ENCODE measurements at regions not wholly inside any gene's neighbourhood (a gene's known extent, or its start where the extent isn't known, plus 50 kb on each side); places are given as distances from the start of the nearest gene placed in this dataset.

GRCh38 chr13:104288496-104288895, 1222.3 kb upstream of the SLC10A2 start:
- Histone ChIP-seq H3K27me3 (replicated peaks; ENCODE audit: control insufficient read depth, insufficient read depth, low read length) (no peaks in the 10 kb centered on the region), H3K4me3 (replicated peaks; ENCODE audit: low read depth, low read length) (no peak overlapping the region), H3K36me3 (ENCODE audit: control insufficient read depth, insufficient read depth, low read length) (no peaks in the 10 kb centered on the region)
- TF ChIP-seq CTCF (IDR thresholded peaks at IDR 0.05; ENCODE audit: insufficient read depth, low read length, poor library complexity, severe bottlenecking) = no peak
- DNase-seq (ENCODE audit: extremely low read depth, insufficient read length) = no peak

GRCh38 chr13:104286566-104287290, 1220.5 kb upstream of the SLC10A2 start:
- DNase-seq (ENCODE audit: extremely low read depth, insufficient read length) = no peak

GRCh38 chr13:104281910-104282309, 1215.7 kb upstream of the SLC10A2 start:
- DNase-seq (ENCODE audit: extremely low read depth, insufficient read length) = no peak
- no peaks in the 10 kb centered on the region for H3K36me3 ChIP-seq (ENCODE audit: control insufficient read depth, insufficient read depth, low read length)
- no peak overlapping the region for H3K4me3 ChIP-seq (replicated peaks; ENCODE audit: low read depth, low read length)
- no peaks in the 10 kb centered on the region for H3K27me3 ChIP-seq (replicated peaks; ENCODE audit: control insufficient read depth, insufficient read depth, low read length)
- TF ChIP-seq CTCF (IDR thresholded peaks at IDR 0.05; ENCODE audit: insufficient read depth, low read length, poor library complexity, severe bottlenecking) = no peak

More at GRCh38 chr13:104286566-104287290, 1220.5 kb upstream of the SLC10A2 start:
- Histone ChIP-seq H3K4me3 (replicated peaks; ENCODE audit: low read depth, low read length) (no peak overlapping the region), H3K36me3 (ENCODE audit: control insufficient read depth, insufficient read depth, low read length) (no peaks in the 10 kb centered on the region), H3K27me3 (replicated peaks; ENCODE audit: control insufficient read depth, insufficient read depth, low read length) (no peaks in the 10 kb centered on the region)
- TF ChIP-seq CTCF (IDR thresholded peaks at IDR 0.05; ENCODE audit: insufficient read depth, low read length, poor library complexity, severe bottlenecking) = no peak

GRCh38 chr13:104270731-104271130, 1204.5 kb upstream of the SLC10A2 start:
- no peak for TF ChIP-seq CTCF (IDR thresholded peaks at IDR 0.05; ENCODE audit: insufficient read depth, low read length, poor library complexity, severe bottlenecking)
- DNase-seq (ENCODE audit: extremely low read depth, insufficient read length) = no peak
- Histone ChIP-seq H3K4me3 (replicated peaks; ENCODE audit: low read depth, low read length) (no peak overlapping the region), H3K36me3 (ENCODE audit: control insufficient read depth, insufficient read depth, low read length) (no peaks in the 10 kb centered on the region), H3K27me3 (replicated peaks; ENCODE audit: control insufficient read depth, insufficient read depth, low read length) (no peaks in the 10 kb centered on the region)

GRCh38 chr13:104267206-104267811, 1201.1 kb upstream of the SLC10A2 start:
- no peak for TF ChIP-seq CTCF (IDR thresholded peaks at IDR 0.05; ENCODE audit: insufficient read depth, low read length, poor library complexity, severe bottlenecking)
- H3K4me3 ChIP-seq (replicated peaks; ENCODE audit: low read depth, low read length) = no peak overlapping the region
- DNase-seq (ENCODE audit: extremely low read depth, insufficient read length) = no peak
- no peaks in the 10 kb centered on the region for H3K36me3 ChIP-seq (ENCODE audit: control insufficient read depth, insufficient read depth, low read length)
- H3K27me3 ChIP-seq (replicated peaks; ENCODE audit: control insufficient read depth, insufficient read depth, low read length) = no peaks in the 10 kb centered on the region
